Uterus (tissue), 3 donors: ENCODE measurements at regions not wholly inside any gene's neighbourhood (a gene's known extent, or its start where the extent isn't known, plus 50 kb on each side); places are given as distances from the start of the nearest gene placed in this dataset.
"Not testable (repeated sequence)": the region's sequence is repeated elsewhere in the genome, so short reads cannot be mapped to it uniquely, and the experiment has no call there.

ENCODE experiments used
- DNase-seq, 2 donors: peaks; one replicate each; pipeline ENCODE4 v3.0.0-alpha.2; 2019 to 2020
- H3K27ac ChIP-seq, 2 donors: fragments of 200-600 bp; sonication (generic); 1 replicate in 1 of 2; 2 replicates in 1 of 2; pipeline ENCODE4 v1.5.1; 2016 to 2018
- H3K27me3 ChIP-seq, 2 donors: fragments of 200-600 bp; sonication (generic); one replicate each; pipeline ENCODE4 v1.5.1; 2018 to 2019; ENCODE audit warnings: control low read depth in 1 of 2
- H3K36me3 ChIP-seq, 2 donors: fragments of 200-600 bp; sonication (generic); one replicate each; pipeline ENCODE4 v1.5.1; 2019; ENCODE audit warnings: control low read depth in 1 of 2
- H3K4me1 ChIP-seq, 2 donors: fragments of 200-600 bp; sonication (generic); one replicate each; pipeline ENCODE4 v1.5.1; 2018 to 2019; ENCODE audit warnings: control low read depth in 1 of 2
- H3K4me3 ChIP-seq, 2 donors: fragments of 200-600 bp; sonication (generic); 1 replicate in 1 of 2; 2 replicates in 1 of 2; pipeline ENCODE4 v1.5.1; 2018 to 2019; ENCODE audit warnings: mild to moderate bottlenecking in 1 of 2
- H3K9me3 ChIP-seq, 2 donors: fragments of 200-600 bp; sonication (generic); one replicate each; pipeline ENCODE4 v1.5.1; 2019; ENCODE audit warnings: control low read depth in 1 of 2
- CTCF ChIP-seq, 4 experiments: fragments of 200-600 bp in 2 of 4; fragments of 450-650 bp in 2 of 4; sonication (generic) in 2 of 4; IDR thresholded peaks; one replicate each; pipeline ENCODE4 v1.5.1; 2016 to 2019; ENCODE audit warnings: antibody characterized with exemption in 4 of 4, mild to moderate bottlenecking in 2 of 4, moderate library complexity in 1 of 4
- POLR2A ChIP-seq, 2 donors: fragments of 450-650 bp; IDR thresholded peaks; one replicate each; pipeline ENCODE4 v1.6.1; 2016; ENCODE audit warnings: antibody characterized with exemption in 2 of 2, mild to moderate bottlenecking in 1 of 2, moderate library complexity in 1 of 2
- intact Hi-C: fragments of 100-400 bp; cut with DNase I; formaldehyde crosslinking; loops from one replicate; pipeline ENCODE4 v1.15.1; 2023; ENCODE audit warnings: low total_unique reads
- donor health status: DM: yes; HTN: yes; CAD: no.

- Histone ChIP-seq H3K36me3 (no peaks in the 10 kb centered on the region), H3K27me3 (no peaks in the 10 kb centered on the region), H3K4me1 (no peaks in the 10 kb centered on the region), H3K4me3 (no peak overlapping the region), H3K9me3 (no peaks in the 10 kb centered on the region), H3K27ac (no peak overlapping the region)
- TF ChIP-seq CTCF (IDR thresholded peaks at IDR 0.05) (no peak), POLR2A (IDR thresholded peaks at IDR 0.05) (no peak)
- intact Hi-C loops, result no loop called here
- no peak for DNase-seq
Observed at GRCh38 chr5:114146398-114146797, 215.5 kb upstream of the KCNN2 start.

GRCh38 chr5:114148253-114148652, 213.6 kb upstream of the KCNN2 start:
- H3K4me1 ChIP-seq, result no peaks in the 10 kb centered on the region
- no peaks in the 10 kb centered on the region for H3K9me3 ChIP-seq
- TF ChIP-seq CTCF (IDR thresholded peaks at IDR 0.05) (no peak), POLR2A (IDR thresholded peaks at IDR 0.05) (no peak)
- intact Hi-C loops, result no loop called here
- no peak overlapping the region for H3K4me3 ChIP-seq
- no peaks in the 10 kb centered on the region for H3K27me3 ChIP-seq
- H3K27ac ChIP-seq, result no peak overlapping the region
- no peak for DNase-seq
- H3K36me3 ChIP-seq, result no peaks in the 10 kb centered on the region

- H3K27me3 ChIP-seq, H3K36me3 ChIP-seq, H3K27ac ChIP-seq, H3K4me1 ChIP-seq, H3K4me3 ChIP-seq, H3K9me3 ChIP-seq, intact Hi-C loops, DNase-seq: not testable (repeated sequence)
Observed at GRCh38 chr5:114148728-114149127, 213.1 kb upstream of the KCNN2 start.

- H3K36me3 ChIP-seq, result no peaks in the 10 kb centered on the region
- DNase-seq, result no peak
- H3K27me3 ChIP-seq, result no peaks in the 10 kb centered on the region
- intact Hi-C loops, result no loop called here
- H3K27ac ChIP-seq, result no peak overlapping the region
- no peaks in the 10 kb centered on the region for H3K9me3 ChIP-seq
- TF ChIP-seq POLR2A (IDR thresholded peaks at IDR 0.05) (no peak), CTCF (IDR thresholded peaks at IDR 0.05) (no peak)
- H3K4me1 ChIP-seq, result no peaks in the 10 kb centered on the region
- H3K4me3 ChIP-seq, result no peak overlapping the region
Observed at GRCh38 chr5:114152656-114153360, 209.1 kb upstream of the KCNN2 start.

- no peak for DNase-seq
- Histone ChIP-seq H3K4me1 (no peaks in the 10 kb centered on the region), H3K9me3 (no peaks in the 10 kb centered on the region), H3K4me3 (no peak overlapping the region), H3K36me3 (no peaks in the 10 kb centered on the region), H3K27ac (no peak overlapping the region), H3K27me3 (no peaks in the 10 kb centered on the region)
- TF ChIP-seq CTCF (IDR thresholded peaks at IDR 0.05) (no peak), POLR2A (IDR thresholded peaks at IDR 0.05) (no peak)
- intact Hi-C loops, result no loop called here
Observed at GRCh38 chr5:114153392-114153791, 208.5 kb upstream of the KCNN2 start.

- no peaks in the 10 kb centered on the region for H3K36me3 ChIP-seq
- H3K9me3 ChIP-seq, result no peaks in the 10 kb centered on the region
- H3K4me3 ChIP-seq, result no peak overlapping the region
- no peaks in the 10 kb centered on the region for H3K27me3 ChIP-seq
- DNase-seq, result no peak
- no peaks in the 10 kb centered on the region for H3K4me1 ChIP-seq
- intact Hi-C loops, result no loop called here
- no peak for TF ChIP-seq CTCF (IDR thresholded peaks at IDR 0.05)
- TF ChIP-seq POLR2A (IDR thresholded peaks at IDR 0.05), result no peak
- H3K27ac ChIP-seq, result no peak overlapping the region
Observed at GRCh38 chr5:114153833-114154232, 208.0 kb upstream of the KCNN2 start.
